ENCODE measurements at regions not wholly inside any gene's neighbourhood (a gene's known extent, or its start where the extent isn't known, plus 50 kb on each side); places are given as distances from the start of the nearest gene placed in this dataset.
"Not testable (repeated sequence)": the region's sequence is repeated elsewhere in the genome, so short reads cannot be mapped to it uniquely, and the experiment has no call there.

GRCh38 chr16:59052231-59052630 is 318.1 kb upstream of the GOT2 start:
- DNase-seq (ENCODE audit: low spot score), result no peak
- Mint-ChIP-seq H3K36me3 (ENCODE audit: low read depth) (no peaks in the 10 kb centered on the region), H3K4me1 (ENCODE audit: low read depth) (no peaks in the 10 kb centered on the region), H3K27ac (no peak overlapping the region), H3K9me3 (no peaks in the 10 kb centered on the region), H3K27me3 (ENCODE audit: insufficient read depth) (no peaks in the 10 kb centered on the region), H3K4me3 (no peak overlapping the region)
- intact Hi-C loops (cut with micrococcal nuclease), result no loop called here

- Mint-ChIP-seq H3K27me3 (ENCODE audit: insufficient read depth) (no peaks in the 10 kb centered on the region), H3K4me1 (ENCODE audit: low read depth) (no peaks in the 10 kb centered on the region), H3K9me3 (no peaks in the 10 kb centered on the region), H3K36me3 (ENCODE audit: low read depth) (no peaks in the 10 kb centered on the region), H3K27ac (no peak overlapping the region), H3K4me3 (no peak overlapping the region)
- intact Hi-C loops (cut with micrococcal nuclease), result no loop called here
- no peak for DNase-seq (ENCODE audit: low spot score)
These were observed 314.8 kb upstream of the GOT2 start for GRCh38 chr16:59048876-59049275.

- Mint-ChIP-seq H3K36me3 (ENCODE audit: low read depth) (no peaks in the 10 kb centered on the region), H3K9me3 (no peaks in the 10 kb centered on the region), H3K27ac (no peak overlapping the region), H3K4me3 (no peak overlapping the region), H3K4me1 (ENCODE audit: low read depth) (no peaks in the 10 kb centered on the region), H3K27me3 (ENCODE audit: insufficient read depth) (no peaks in the 10 kb centered on the region)
- DNase-seq (ENCODE audit: low spot score), result no peak
- intact Hi-C loops (cut with micrococcal nuclease), result no loop called here
These were observed 313.0 kb upstream of the GOT2 start for GRCh38 chr16:59047114-59047513.

GRCh38 chr16:59046335-59046734 is 312.2 kb upstream of the GOT2 start:
- Mint-ChIP-seq H3K36me3 (ENCODE audit: low read depth) (no peaks in the 10 kb centered on the region), H3K4me1 (ENCODE audit: low read depth) (no peaks in the 10 kb centered on the region), H3K27ac (no peak overlapping the region), H3K9me3 (no peaks in the 10 kb centered on the region), H3K4me3 (no peak overlapping the region), H3K27me3 (ENCODE audit: insufficient read depth) (no peaks in the 10 kb centered on the region)
- no peak for DNase-seq (ENCODE audit: low spot score)
- intact Hi-C loops (cut with micrococcal nuclease), result no loop called here

GRCh38 chr16:59045501-59045900 is 311.4 kb upstream of the GOT2 start:
- Mint-ChIP-seq H3K36me3 (ENCODE audit: low read depth) (no peaks in the 10 kb centered on the region), H3K9me3 (no peaks in the 10 kb centered on the region), H3K4me3 (no peak overlapping the region), H3K27ac (no peak overlapping the region), H3K4me1 (ENCODE audit: low read depth) (no peaks in the 10 kb centered on the region), H3K27me3 (ENCODE audit: insufficient read depth) (no peaks in the 10 kb centered on the region)
- intact Hi-C loops (cut with micrococcal nuclease), result no loop called here
- DNase-seq (ENCODE audit: low spot score), result no peak

GRCh38 chr16:59044616-59045015 is 310.5 kb upstream of the GOT2 start:
- Mint-ChIP-seq H3K27ac (no peak overlapping the region), H3K4me1 (ENCODE audit: low read depth) (no peaks in the 10 kb centered on the region), H3K4me3 (no peak overlapping the region), H3K27me3 (ENCODE audit: insufficient read depth) (no peaks in the 10 kb centered on the region), H3K36me3 (ENCODE audit: low read depth) (no peaks in the 10 kb centered on the region), H3K9me3 (no peaks in the 10 kb centered on the region)
- intact Hi-C loops (cut with micrococcal nuclease), result no loop called here
- DNase-seq (ENCODE audit: low spot score), result no peak

- H3K27me3 Mint-ChIP-seq (ENCODE audit: insufficient read depth), result no peaks in the 10 kb centered on the region
These were observed 308.2 kb upstream of the GOT2 start for GRCh38 chr16:59042301-59042700.

GRCh38 chr16:59039066-59039720 is 305.1 kb upstream of the GOT2 start:
- DNase-seq (ENCODE audit: low spot score), result no peak
- no peaks in the 10 kb centered on the region for H3K9me3 Mint-ChIP-seq
- intact Hi-C loops (cut with micrococcal nuclease), result no loop called here
- H3K4me3 Mint-ChIP-seq, result no peak overlapping the region
- H3K27ac Mint-ChIP-seq, result no peak overlapping the region
- H3K36me3 Mint-ChIP-seq (ENCODE audit: low read depth), result no peaks in the 10 kb centered on the region
- H3K27me3 Mint-ChIP-seq (ENCODE audit: insufficient read depth), result no peaks in the 10 kb centered on the region
- no peaks in the 10 kb centered on the region for H3K4me1 Mint-ChIP-seq (ENCODE audit: low read depth)

More at GRCh38 chr16:59042301-59042700, 308.2 kb upstream of the GOT2 start:
- H3K4me3 Mint-ChIP-seq, result no peak overlapping the region
- no peak overlapping the region for H3K27ac Mint-ChIP-seq
- H3K36me3 Mint-ChIP-seq (ENCODE audit: low read depth), result no peaks in the 10 kb centered on the region
- H3K9me3 Mint-ChIP-seq, result no peaks in the 10 kb centered on the region
- DNase-seq (ENCODE audit: low spot score), result no peak
- intact Hi-C loops (cut with micrococcal nuclease), result no loop called here
- no peaks in the 10 kb centered on the region for H3K4me1 Mint-ChIP-seq (ENCODE audit: low read depth)

GRCh38 chr16:59030923-59031485 is 296.9 kb upstream of the GOT2 start:
- H3K27ac Mint-ChIP-seq, result no peak overlapping the region
- H3K36me3 Mint-ChIP-seq (ENCODE audit: low read depth), result no peaks in the 10 kb centered on the region
- H3K27me3 Mint-ChIP-seq (ENCODE audit: insufficient read depth), result no peaks in the 10 kb centered on the region
- DNase-seq (ENCODE audit: low spot score), result no peak
- H3K9me3 Mint-ChIP-seq, result no peaks in the 10 kb centered on the region
- intact Hi-C loops (cut with micrococcal nuclease), result no loop called here
- no peak overlapping the region for H3K4me3 Mint-ChIP-seq
- no peaks in the 10 kb centered on the region for H3K4me1 Mint-ChIP-seq (ENCODE audit: low read depth)

- Mint-ChIP-seq H3K27me3 (ENCODE audit: insufficient read depth) (no peaks in the 10 kb centered on the region), H3K4me1 (ENCODE audit: low read depth) (no peaks in the 10 kb centered on the region), H3K27ac (no peak overlapping the region), H3K4me3 (no peak overlapping the region), H3K36me3 (ENCODE audit: low read depth) (no peaks in the 10 kb centered on the region), H3K9me3 (no peaks in the 10 kb centered on the region)
- DNase-seq (ENCODE audit: low spot score), result no peak
- intact Hi-C loops (cut with micrococcal nuclease), result no loop called here
These were observed 287.6 kb upstream of the GOT2 start for GRCh38 chr16:59021751-59022150.

- H3K4me1 Mint-ChIP-seq (ENCODE audit: low read depth), result no peaks in the 10 kb centered on the region
- H3K9me3 Mint-ChIP-seq, result no peaks in the 10 kb centered on the region
- H3K27ac Mint-ChIP-seq, result no peak overlapping the region
- DNase-seq (ENCODE audit: low spot score), result no peak
- intact Hi-C loops (cut with micrococcal nuclease), result no loop called here
- H3K36me3 Mint-ChIP-seq (ENCODE audit: low read depth), result no peaks in the 10 kb centered on the region
- no peak overlapping the region for H3K4me3 Mint-ChIP-seq
- H3K27me3 Mint-ChIP-seq (ENCODE audit: insufficient read depth), result no peaks in the 10 kb centered on the region
These were observed 279.8 kb upstream of the GOT2 start for GRCh38 chr16:59013930-59014329.

GRCh38 chr16:58999762-59000161 is 265.6 kb upstream of the GOT2 start:
- Mint-ChIP-seq H3K36me3 (ENCODE audit: low read depth) (no peaks in the 10 kb centered on the region), H3K27ac (no peak overlapping the region), H3K27me3 (ENCODE audit: insufficient read depth) (no peaks in the 10 kb centered on the region), H3K4me1 (ENCODE audit: low read depth) (no peaks in the 10 kb centered on the region), H3K4me3 (no peak overlapping the region), H3K9me3 (peaks cover 3% of the 10 kb centered on the region)
- intact Hi-C loops (cut with micrococcal nuclease), result no loop called here
- DNase-seq (ENCODE audit: low spot score), result no peak

GRCh38 chr16:58992755-58993154 is 258.6 kb upstream of the GOT2 start:
- H3K27me3 Mint-ChIP-seq (ENCODE audit: insufficient read depth); H3K4me3 Mint-ChIP-seq; H3K36me3 Mint-ChIP-seq (ENCODE audit: low read depth); H3K27ac Mint-ChIP-seq; H3K4me1 Mint-ChIP-seq (ENCODE audit: low read depth); DNase-seq (ENCODE audit: low spot score); intact Hi-C loops (cut with micrococcal nuclease); H3K9me3 Mint-ChIP-seq: not testable (repeated sequence)
